HG03354 (cell line): ENCODE measurements at regions not wholly inside any gene's neighbourhood (a gene's known extent, or its start where the extent isn't known, plus 50 kb on each side); places are given as distances from the start of the nearest gene placed in this dataset.

Experiments used
- ATAC-seq: cut with Tn5 transposase; IDR thresholded peaks from one replicate; pipeline ENCODE4 v1.9.1; 2021; ENCODE audit warnings: mild to moderate bottlenecking; ENCODE audit not compliant: unreplicated experiment, poor library complexity, severe bottlenecking

GRCh38 chr3:99468918-99469317, 169.5 kb upstream of the COL8A1 start:
- ATAC-seq: no peak

- ATAC-seq: no peak
Observed at GRCh38 chr3:99467420-99467819, 171.0 kb upstream of the COL8A1 start.

- ATAC-seq: no peak
Observed at GRCh38 chr3:99466331-99466730, 172.1 kb upstream of the COL8A1 start.

DNA sequence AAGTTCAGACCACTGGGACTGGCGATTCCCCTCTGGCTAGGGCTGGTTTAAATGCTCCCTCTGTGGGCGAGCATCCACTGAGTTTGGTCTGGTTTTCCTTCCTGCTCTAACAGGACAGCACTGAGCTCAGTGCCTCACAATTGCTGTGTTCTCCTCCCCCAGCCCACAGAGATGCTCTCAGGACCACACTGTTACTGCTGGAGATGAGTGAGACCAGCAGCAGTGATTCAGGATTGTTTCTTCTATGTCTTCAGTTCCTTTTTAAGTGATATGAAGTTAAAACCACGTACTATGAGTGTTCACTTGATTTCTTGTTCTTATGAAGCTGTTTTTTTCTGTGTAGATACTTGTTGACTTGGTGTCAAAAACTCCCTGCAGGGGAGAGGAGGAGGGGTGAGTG, 180.4 kb upstream of the COL8A1 start:
- ATAC-seq: no peak

GRCh38 chr3:99442599-99442998, 195.8 kb upstream of the COL8A1 start:
- ATAC-seq: no peak

- no peak for ATAC-seq
Observed at GRCh38 chr3:99439892-99440291, 198.5 kb upstream of the COL8A1 start.

- no peak for ATAC-seq
Observed at GRCh38 chr3:99434190-99434589, 204.2 kb upstream of the COL8A1 start.

DNA sequence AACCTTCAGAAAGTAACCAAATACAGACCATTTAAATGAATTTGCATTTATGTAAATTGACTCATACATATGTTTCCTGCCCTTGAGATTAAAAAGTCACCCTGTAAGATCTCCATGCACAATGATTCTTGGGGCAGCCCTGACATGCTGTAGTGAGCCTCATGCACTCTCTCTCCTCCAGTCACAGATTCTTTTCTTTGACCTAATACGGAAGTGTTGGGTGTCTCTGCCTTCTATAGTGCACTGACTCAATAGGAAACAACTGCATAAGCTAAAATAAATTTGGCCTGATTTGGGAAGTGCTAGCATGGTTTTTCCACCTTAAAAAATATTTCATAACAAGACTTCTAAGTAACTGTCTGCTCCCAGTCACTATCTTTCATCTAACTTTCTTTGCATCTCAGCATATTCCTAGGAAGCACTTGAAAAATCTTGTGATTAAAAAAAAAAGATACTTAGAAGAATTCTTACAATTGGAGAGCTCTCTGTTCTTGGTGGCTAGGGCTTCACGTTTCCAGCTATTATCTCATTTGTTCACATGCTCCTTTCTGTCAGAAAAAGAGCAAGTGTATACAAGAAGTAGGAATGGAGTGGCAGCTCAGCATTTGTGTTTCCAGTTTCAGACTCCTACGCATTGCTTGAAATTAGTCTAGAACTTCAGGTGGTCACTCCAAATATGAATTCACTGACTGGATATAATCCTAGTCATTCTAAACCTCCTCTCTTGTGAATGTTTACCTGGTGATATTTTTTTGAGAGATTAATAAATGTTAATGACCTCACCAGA, 207.9 kb upstream of the COL8A1 start:
- peak; percentile 48 for ATAC-seq

DNA sequence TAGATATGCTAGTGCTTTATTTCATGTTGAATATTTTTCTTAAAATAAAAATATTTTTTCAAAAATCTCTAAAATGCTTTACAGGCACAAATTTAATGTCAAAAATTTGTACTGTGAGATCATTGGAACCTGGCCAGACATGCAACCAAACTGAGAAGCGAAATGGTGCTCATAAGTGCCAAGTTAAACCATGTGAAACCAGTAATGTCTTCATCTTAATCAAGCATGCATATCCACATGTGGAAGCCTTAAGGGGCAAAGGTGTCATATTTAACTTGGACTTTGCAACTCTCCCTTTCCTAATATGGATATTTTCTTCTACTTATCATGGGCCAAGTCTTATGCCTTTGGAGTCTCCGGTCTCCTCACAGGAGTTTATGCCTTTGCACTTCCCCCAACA, 208.9 kb upstream of the COL8A1 start:
- ATAC-seq: no peak

GRCh38 chr3:99425930-99426329, 212.5 kb upstream of the COL8A1 start:
- no peak for ATAC-seq

GRCh38 chr3:99419116-99419515, 219.3 kb upstream of the COL8A1 start:
- no peak for ATAC-seq

DNA sequence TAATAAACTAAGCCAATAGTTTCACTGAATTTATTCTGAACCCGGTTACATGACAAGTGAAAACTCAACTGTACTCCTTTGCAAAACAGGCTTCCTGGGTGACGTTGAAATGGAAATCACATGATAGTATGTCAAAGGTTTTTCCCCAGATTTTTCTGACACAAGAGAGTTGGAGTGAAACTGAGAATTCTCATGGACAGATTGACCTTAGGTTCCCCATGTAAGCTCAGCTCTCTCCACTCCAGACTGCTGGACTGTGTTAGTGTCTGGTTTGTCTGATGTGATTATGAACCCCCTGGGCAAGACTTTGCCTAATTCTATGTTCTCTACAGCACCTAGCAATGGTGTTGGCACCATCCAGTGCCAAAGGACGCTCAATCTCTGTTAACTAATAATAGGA, 219.7 kb upstream of the COL8A1 start:
- ATAC-seq: peak; percentile 79

GRCh38 chr3:99418209-99418635, 220.2 kb upstream of the COL8A1 start:
- peak; percentile 74 for ATAC-seq

- no peak for ATAC-seq
Observed at GRCh38 chr3:99413504-99413903, 224.9 kb upstream of the COL8A1 start.

- peak; percentile 66 for ATAC-seq
Observed at GRCh38 chr3:99410789-99411311, 227.5 kb upstream of the COL8A1 start.

GRCh38 chr3:99409961-99410360, 228.4 kb upstream of the COL8A1 start:
- no peak for ATAC-seq

GRCh38 chr3:99407257-99407656, 231.1 kb upstream of the COL8A1 start:
- peak; percentile 52 for ATAC-seq

GRCh38 chr3:99402755-99403154, 235.6 kb upstream of the COL8A1 start:
- ATAC-seq: no peak

DNA sequence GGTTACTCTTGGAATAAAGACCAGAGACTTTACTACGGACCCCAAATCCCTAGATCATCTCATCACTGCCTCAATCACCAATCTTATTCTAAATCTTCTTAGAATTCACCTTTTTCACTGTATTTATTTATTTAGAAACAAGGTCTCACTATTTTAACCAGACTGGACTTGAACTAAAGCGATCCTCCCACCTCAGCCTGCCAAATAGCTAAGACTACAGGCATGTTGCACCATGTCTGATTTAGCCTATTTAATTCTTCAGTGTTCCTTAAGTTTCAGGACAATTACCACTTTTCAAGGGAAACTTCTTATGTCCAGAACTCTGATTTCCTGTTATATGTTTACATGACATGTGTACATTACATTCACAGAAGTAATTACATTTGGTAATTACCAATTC, 238.0 kb upstream of the COL8A1 start:
- ATAC-seq: no peak

DNA sequence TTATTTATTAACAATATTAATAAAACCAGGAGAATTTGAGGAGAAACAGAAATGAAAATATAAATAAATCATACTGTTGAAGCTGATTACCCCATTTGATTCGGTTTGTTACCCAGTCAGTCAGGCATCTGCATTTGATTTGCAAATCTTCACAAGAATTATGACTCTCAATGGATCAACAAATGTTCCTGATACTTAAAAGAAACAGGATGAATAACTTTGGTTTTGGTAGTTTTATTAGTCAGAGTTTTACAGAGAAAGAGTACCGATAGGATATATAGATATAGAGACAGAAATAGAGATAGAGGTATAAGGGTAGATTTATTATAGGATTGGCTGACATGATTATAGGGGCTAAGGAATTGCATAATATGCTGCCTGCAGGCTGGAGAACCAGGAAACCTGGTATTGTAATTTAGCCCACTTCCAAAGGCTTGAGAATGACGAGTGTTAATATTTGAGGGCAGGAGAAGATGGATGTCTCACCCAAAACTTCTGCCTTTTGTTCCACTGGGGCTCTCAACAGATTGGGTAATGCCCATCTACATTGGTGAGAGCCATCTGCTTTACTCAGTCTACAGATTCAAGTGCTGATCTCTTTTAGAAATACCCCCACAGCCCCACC, 241.6 kb upstream of the COL8A1 start:
- no peak for ATAC-seq
